Activated CD4-positive, alpha-beta memory T cell treated with anti-CD3 and anti-CD28 coated beads, Interleukin-2, amount 10 ng/mL, durations not matched to agents 7 days and 5 days (primary cell): ENCODE measurements at regions not wholly inside any gene's neighbourhood (a gene's known extent, or its start where the extent isn't known, plus 50 kb on each side); places are given as distances from the start of the nearest gene placed in this dataset.
"Not testable (repeated sequence)": the region's sequence is repeated elsewhere in the genome, so short reads cannot be mapped to it uniquely, and the experiment has no call there.

Experiments used
- CTCF ChIA-PET: fragments of 350-600 bp; sonication (Branson Sonifier 250); formaldehyde crosslinking; loops from one replicate; lab custom pipeline; 2021; ENCODE audit warnings: antibody characterized with exemption, inconsistent platforms; lab: Charles Lee
- POLR2A ChIA-PET: fragments of 350-600 bp; sonication (Branson Sonifier 250); formaldehyde crosslinking; loops from one replicate; lab custom pipeline; 2021; ENCODE audit warnings: antibody characterized with exemption; lab: Charles Lee
- DNase-seq: peaks from one replicate; pipeline ENCODE4 v3.0.0-alpha.2; 2020
- H3K27ac Mint-ChIP-seq: one replicate; pipeline ENCODE4 v1.8.0; 2021; ENCODE audit warnings: mild to moderate bottlenecking, mixed read lengths
- H3K27me3 Mint-ChIP-seq: one replicate; pipeline ENCODE4 v1.8.0; 2021; ENCODE audit warnings: mixed read lengths
- H3K36me3 Mint-ChIP-seq: one replicate; pipeline ENCODE4 v1.8.0; 2021; ENCODE audit warnings: low read depth, mixed read lengths
- H3K4me1 Mint-ChIP-seq: one replicate; pipeline ENCODE4 v1.8.0; 2021; ENCODE audit warnings: mixed read lengths
- H3K4me3 Mint-ChIP-seq: one replicate; pipeline ENCODE4 v1.8.0; 2021; ENCODE audit warnings: mild to moderate bottlenecking, mixed read lengths
- H3K9me3 Mint-ChIP-seq: one replicate; pipeline ENCODE4 v1.8.0; 2021; ENCODE audit warnings: mixed read lengths

DNA sequence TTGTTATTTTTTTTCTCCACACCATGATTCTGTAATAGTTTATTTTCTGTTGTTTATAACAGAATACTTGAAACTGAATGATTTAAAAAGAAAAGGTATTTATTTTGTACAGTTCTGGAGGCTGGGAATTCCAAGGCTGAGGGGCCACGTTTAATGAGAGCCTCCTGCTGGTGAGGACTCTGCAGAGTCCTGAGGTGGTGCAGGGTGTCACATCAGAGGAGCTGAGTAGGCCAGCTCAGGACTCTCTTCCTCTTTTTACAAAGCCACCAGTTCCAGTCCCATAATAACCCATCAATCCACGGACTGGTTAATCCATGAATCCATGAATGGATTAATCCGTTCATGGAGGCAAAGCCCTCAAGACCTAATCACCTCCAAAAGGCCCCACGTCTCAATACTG, 71.6 kb downstream of the TFAP2A start:
- POLR2A ChIA-PET: no interaction called here

DNA sequence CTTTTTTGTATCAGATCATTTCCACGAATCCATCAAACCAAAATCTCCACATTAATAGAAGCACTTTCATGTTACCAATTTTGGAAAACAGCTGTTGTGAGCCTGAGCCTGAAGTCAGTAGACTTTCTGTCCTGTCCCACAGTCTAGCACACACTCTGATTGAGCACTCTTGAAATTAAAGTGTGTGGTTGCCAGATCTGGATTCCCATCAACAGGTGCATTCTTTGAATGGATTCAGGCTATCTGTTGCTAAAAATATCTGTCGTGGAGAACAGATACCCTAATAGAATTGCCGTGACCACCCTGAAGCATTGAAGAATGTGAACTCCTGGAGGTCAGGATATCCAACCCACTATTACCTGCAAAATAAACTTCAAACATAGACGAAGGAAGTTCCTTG, 73.3 kb downstream of the TFAP2A start:
- Mint-ChIP-seq H3K27me3 (no peaks in the 10 kb centered on the region), H3K27ac (no peak overlapping the region), H3K4me1 (no peaks in the 10 kb centered on the region), H3K4me3 (no peak overlapping the region), H3K9me3 (no peaks in the 10 kb centered on the region), H3K36me3 (no peaks in the 10 kb centered on the region)
- DNase-seq: no peak
- ChIA-PET CTCF (interaction anchor here (0.6 kb wide), 1 partner anchor 65 kb away, joined by 5 read pairs; no protein-coding TSS in a partner anchor), POLR2A (no interaction called here)

More for the DNA sequence above, 71.6 kb downstream of the TFAP2A start:
- Mint-ChIP-seq H3K4me1 (no peaks in the 10 kb centered on the region), H3K27ac (no peak overlapping the region), H3K4me3 (no peak overlapping the region), H3K27me3 (no peaks in the 10 kb centered on the region), H3K9me3 (no peaks in the 10 kb centered on the region), H3K36me3 (no peaks in the 10 kb centered on the region)
- CTCF ChIA-PET: no interaction called here
- DNase-seq: no peak

DNA sequence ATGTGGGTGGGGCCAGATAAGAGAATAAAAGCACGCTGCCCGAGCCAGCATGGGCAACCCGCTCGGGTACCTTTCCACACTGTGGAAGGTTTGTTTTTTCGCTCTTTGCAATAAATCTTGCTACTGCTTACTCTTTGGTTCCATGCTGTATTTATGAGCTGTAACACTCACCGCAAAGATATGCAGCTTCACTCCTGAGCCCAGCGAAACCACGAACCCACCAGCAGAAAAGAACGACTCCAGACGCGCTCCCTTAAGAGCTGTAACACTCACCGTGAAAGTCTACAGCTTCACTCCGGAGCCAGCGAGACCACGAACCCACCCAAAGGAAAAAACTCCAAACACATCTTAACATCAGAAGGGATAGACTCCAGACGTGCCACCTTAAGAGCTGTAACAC, 76.7 kb downstream of the TFAP2A start:
- ChIA-PET POLR2A (no interaction called here), CTCF (no interaction called here)
- no peaks in the 10 kb centered on the region for H3K36me3 Mint-ChIP-seq
- H3K4me1 Mint-ChIP-seq: no peaks in the 10 kb centered on the region
- no peaks in the 10 kb centered on the region for H3K9me3 Mint-ChIP-seq
- no peak for DNase-seq
- no peak overlapping the region for H3K27ac Mint-ChIP-seq
- no peak overlapping the region for H3K4me3 Mint-ChIP-seq
- H3K27me3 Mint-ChIP-seq: no peaks in the 10 kb centered on the region

DNA sequence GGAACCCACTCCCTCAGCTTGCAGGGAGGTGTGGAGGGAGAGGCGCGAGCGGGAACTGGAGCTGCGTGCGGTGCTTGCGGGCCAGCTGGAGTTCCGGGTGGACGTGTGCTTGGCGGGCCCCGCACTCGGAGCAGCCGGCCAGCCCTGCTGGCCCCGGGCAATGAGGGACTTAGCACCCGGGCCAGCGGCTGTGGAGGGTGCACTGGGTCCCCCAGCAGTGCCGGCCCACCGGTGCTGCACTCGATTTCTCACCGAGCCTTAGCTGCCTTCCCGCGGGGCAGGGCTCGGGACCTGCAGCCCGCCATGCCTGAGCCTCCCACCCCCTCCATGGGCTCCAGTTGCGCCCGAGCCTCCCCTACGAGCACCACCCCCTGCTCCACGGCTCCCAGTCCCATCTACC, 77.5 kb downstream of the TFAP2A start:
- DNase-seq, H3K36me3 Mint-ChIP-seq, H3K27ac Mint-ChIP-seq, POLR2A ChIA-PET, CTCF ChIA-PET, H3K9me3 Mint-ChIP-seq, H3K4me3 Mint-ChIP-seq, H3K27me3 Mint-ChIP-seq, H3K4me1 Mint-ChIP-seq: not testable (repeated sequence)

DNA sequence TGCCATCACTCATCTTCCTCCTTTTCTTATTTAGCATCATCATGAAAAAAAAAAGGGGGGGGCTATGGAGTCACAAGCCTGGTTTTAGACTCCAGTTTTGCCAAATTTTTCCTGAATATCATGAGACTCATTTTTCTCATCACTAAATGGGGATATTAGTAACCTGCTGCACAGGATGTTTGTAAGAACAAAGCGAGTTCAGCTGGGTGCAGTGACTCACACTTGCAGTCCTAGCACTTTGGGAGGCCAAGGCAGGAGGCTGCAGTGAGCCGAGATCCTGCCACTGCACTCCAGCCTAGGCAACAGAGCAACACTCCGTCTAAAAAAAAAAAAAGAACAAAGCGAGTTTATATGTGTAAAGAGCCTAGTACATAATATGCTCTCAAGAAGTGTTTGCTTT, 82.8 kb downstream of the TFAP2A start:
- no peaks in the 10 kb centered on the region for H3K4me1 Mint-ChIP-seq
- CTCF ChIA-PET: no interaction called here
- POLR2A ChIA-PET: no interaction called here
- no peak overlapping the region for H3K27ac Mint-ChIP-seq
- no peaks in the 10 kb centered on the region for H3K36me3 Mint-ChIP-seq
- H3K27me3 Mint-ChIP-seq: no peaks in the 10 kb centered on the region
- no peak overlapping the region for H3K4me3 Mint-ChIP-seq
- DNase-seq: no peak
- H3K9me3 Mint-ChIP-seq: no peaks in the 10 kb centered on the region

DNA sequence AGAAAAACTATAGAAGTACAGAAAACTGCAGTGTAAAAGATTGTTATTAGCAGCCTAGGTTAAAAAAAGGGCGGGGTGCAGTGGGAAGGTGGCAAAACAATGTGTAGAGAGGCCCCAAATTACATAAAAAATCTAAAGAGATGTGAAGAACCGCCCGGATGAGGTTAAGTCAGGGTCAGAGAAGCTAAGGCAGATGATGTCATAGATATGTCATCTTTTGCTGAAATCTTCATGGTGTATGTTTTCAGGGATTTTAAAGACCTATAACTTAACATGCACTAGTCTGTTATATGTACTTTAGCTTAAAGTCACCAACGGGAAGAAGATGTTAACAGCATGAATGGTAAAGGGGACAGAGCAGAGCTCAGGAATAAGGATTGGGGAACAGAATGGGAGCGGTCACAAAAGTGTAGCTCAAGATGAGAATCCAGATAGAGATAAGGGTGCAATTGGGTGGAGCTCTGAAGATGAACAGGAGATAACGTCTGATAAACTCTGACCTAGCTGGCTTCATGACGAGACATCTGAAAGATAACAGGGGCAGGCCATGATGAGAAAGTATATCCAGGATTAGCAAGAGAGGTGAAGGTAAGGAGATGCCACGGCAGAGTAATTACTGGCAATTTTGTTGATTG, 83.4 kb downstream of the TFAP2A start:
- CTCF ChIA-PET: no interaction called here
- no peaks in the 10 kb centered on the region for H3K36me3 Mint-ChIP-seq
- no peak overlapping the region for H3K27ac Mint-ChIP-seq

DNA sequence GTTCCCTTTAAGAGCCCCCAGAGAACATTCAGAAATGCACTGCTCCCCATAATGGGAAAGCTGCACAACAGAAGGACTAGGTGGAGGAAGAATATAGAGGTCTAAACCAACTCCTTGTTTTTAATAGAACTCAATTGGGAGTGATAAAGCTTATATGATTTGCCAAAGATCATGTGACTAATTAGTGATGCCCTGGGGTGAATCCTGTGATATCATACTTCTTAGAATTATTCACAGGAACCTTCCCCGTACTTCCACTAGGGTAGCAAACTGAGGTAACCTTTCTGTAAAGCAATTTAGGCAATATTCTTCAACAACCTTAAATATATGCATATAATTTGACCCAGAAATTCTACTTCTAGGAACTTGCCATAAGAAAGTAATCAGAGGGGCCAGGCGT, 84.4 kb downstream of the TFAP2A start:
- Mint-ChIP-seq H3K27me3 (no peaks in the 10 kb centered on the region), H3K4me3 (no peak overlapping the region), H3K27ac (no peak overlapping the region), H3K9me3 (no peaks in the 10 kb centered on the region), H3K4me1 (no peaks in the 10 kb centered on the region), H3K36me3 (no peaks in the 10 kb centered on the region)
- no peak for DNase-seq
- ChIA-PET POLR2A (no interaction called here), CTCF (no interaction called here)

More for the DNA sequence above, 83.4 kb downstream of the TFAP2A start:
- no peak for DNase-seq
- POLR2A ChIA-PET: no interaction called here
- Mint-ChIP-seq H3K9me3 (no peaks in the 10 kb centered on the region), H3K27me3 (no peaks in the 10 kb centered on the region), H3K4me3 (no peak overlapping the region), H3K4me1 (no peaks in the 10 kb centered on the region)

DNA sequence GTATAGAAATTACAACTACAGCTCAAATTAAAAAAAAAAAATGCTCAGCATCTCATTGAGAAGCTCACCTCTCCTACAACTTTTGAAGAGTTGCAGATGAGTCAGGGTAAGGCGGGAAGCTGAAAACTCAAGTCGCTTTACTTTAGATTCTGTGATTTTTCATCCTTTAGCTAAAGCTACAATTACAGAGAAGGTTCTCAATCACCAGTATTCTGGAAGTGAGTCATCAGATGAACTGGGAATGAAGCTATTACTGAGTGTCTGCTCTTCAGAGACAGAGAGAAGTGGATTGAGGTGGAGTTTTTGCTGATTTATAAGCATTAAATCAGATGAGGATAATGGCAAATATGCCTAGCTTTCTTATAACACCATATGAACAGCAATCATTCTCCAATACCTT, 91.9 kb downstream of the TFAP2A start:
- no peaks in the 10 kb centered on the region for H3K36me3 Mint-ChIP-seq
- no peak for DNase-seq
- H3K27ac Mint-ChIP-seq: no peak overlapping the region
- H3K27me3 Mint-ChIP-seq: no peaks in the 10 kb centered on the region
- H3K4me3 Mint-ChIP-seq: no peak overlapping the region
- ChIA-PET CTCF (interaction anchor here (0.7 kb wide), 1 partner anchor 497 kb away, joined by 3 read pairs; no protein-coding TSS in a partner anchor), POLR2A (no interaction called here)
- H3K4me1 Mint-ChIP-seq: no peaks in the 10 kb centered on the region
- H3K9me3 Mint-ChIP-seq: peaks cover 11% of the 10 kb centered on the region

DNA sequence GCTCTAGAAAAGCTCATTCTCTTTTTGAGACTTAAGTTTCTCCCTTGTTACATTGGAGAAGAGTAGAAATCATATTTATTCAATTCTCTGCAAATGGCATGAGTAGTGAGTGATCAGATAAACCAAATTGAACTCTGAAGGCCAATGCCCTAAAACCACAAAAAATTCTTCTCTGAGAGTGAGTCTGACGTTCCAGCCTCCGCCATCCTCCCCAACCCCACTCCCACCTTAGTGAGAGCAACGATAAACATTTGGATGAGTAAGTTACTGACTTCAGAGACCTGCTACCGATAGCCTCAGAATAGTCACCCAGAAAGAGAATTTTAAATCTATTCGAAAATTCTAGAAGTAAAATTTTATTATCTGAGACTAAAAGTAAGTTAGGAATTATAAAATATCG, 94.6 kb downstream of the TFAP2A start:
- Mint-ChIP-seq H3K9me3 (peaks cover 15% of the 10 kb centered on the region), H3K4me1 (no peaks in the 10 kb centered on the region), H3K27ac (no peak overlapping the region), H3K4me3 (no peak overlapping the region), H3K27me3 (no peaks in the 10 kb centered on the region), H3K36me3 (no peaks in the 10 kb centered on the region)
- POLR2A ChIA-PET: no interaction called here
- no peak for DNase-seq
- CTCF ChIA-PET: no interaction called here

DNA sequence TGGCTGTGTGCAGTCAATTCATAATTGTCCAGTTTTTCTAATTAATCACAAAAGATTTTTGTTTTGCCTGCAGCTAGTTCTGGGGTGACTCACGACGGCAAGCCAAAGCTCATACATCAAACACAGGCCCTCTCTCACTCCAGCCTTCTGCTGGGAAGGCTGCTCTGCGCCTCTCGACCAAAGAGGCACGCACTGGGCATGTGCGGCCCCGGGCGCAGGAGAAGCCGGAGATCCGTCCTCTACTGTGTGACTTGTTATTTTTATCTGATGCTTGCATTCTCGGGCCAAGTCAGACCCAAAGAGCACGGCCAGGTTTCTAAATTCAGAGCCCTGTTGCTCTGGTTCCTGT, 98.5 kb downstream of the TFAP2A start:
- ChIA-PET CTCF (no interaction called here), POLR2A (no interaction called here)
- H3K4me1 Mint-ChIP-seq: no peaks in the 10 kb centered on the region
- H3K36me3 Mint-ChIP-seq: no peaks in the 10 kb centered on the region
- no peak for DNase-seq
- H3K4me3 Mint-ChIP-seq: no peak overlapping the region
- peaks cover 14% of the 10 kb centered on the region for H3K9me3 Mint-ChIP-seq
- H3K27ac Mint-ChIP-seq: no peak overlapping the region
- H3K27me3 Mint-ChIP-seq: no peaks in the 10 kb centered on the region

DNA sequence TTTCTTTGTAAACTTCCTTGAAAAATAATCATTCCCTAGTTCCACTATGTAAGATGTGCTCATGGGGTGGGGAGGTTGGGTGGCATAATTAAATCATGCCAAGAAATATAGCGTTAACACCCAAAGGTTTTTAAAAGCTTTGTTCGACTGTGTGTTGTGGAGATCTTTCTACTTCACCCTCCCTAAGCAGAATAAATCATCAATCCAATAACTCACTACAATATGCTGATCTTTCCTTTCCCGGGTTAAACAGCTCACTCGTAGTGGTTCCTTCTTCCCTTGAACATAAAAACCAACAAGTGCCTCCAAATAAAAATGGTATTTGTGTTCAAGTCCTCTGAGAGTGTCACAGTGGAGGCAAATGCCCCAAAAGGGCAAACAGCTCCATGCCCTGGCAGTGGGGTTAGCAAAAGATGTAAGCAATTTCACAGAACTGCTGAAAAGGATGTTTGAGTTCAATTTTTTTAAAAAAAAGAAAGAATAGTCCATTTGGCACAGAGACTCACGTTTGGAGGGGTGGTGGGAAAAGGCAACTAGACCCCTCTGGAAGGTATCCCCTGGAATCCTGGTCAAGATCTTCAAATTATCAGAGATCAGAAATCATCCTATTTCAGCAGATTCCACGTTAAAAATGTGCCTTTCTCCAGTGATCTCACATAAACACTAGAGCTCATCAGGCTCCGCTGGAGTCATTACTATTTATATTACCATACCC, 99.1 kb downstream of the TFAP2A start:
- Mint-ChIP-seq H3K9me3 (peaks cover 13% of the 10 kb centered on the region), H3K27me3 (no peaks in the 10 kb centered on the region), H3K4me3 (no peak overlapping the region), H3K36me3 (no peaks in the 10 kb centered on the region), H3K27ac (no peak overlapping the region), H3K4me1 (no peaks in the 10 kb centered on the region)
- no peak for DNase-seq
- ChIA-PET POLR2A (no interaction called here), CTCF (no interaction called here)

DNA sequence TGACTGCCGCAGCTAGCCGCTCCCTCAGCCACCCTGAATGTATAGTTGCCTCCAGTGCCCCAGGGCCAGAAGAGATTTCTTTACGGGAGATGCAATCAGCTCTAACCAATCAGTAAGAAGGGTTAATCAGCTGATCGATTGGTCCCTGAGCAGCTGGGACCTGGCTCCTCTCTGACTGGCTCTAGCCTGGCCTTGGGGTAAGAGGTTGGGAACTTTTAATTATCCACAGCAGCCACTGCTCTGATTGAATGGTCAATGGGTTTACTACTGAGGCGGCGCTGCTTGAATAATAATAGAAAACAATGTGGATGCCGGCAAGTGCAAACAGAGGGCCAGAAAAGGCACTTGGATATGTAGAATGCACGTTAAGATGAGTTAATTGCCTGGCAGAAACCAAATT, 99.8 kb downstream of the TFAP2A start:
- H3K4me3 Mint-ChIP-seq: no peak overlapping the region
- CTCF ChIA-PET: no interaction called here

DNA sequence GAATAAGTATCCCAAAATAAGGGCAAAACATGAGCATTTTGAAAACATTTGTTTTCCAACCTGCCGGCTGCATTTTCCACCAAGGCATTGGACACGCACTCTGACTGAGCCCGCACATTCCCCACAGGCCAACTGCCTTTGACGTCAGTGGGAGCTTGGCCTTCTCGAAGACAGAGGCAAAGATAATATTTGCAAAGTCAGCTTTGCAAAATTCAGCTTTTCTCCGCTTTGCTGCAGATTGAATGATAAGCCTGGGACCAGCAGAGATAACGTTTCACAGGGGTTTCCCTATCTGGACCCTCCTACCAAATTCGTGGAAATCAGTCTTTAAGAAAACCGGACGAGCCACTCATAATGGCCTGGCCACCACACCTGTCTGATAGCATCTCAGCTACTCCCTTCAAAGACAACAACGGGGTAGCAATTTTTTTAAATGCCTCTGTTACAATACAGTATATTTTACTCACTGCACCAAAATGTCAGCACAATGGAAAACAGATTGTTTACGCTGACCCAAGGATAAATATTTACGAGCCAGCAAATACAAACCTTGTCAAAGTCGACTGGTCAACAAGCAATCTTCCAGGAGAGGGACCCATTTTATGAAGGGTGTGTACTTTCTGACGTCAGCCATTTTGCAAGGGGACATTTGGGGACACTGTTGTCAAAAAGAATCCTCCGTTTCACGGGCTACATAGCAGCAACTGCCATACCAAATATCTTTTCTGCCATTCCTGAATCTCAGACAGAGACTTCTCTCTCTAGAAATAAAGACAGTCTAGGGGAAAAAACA, 100.5 kb downstream of the TFAP2A start:
- Mint-ChIP-seq H3K4me3 (no peak overlapping the region), H3K4me1 (no peaks in the 10 kb centered on the region), H3K9me3 (peaks cover 9% of the 10 kb centered on the region), H3K27me3 (no peaks in the 10 kb centered on the region), H3K27ac (no peak overlapping the region), H3K36me3 (no peaks in the 10 kb centered on the region)
- no peak for DNase-seq
- ChIA-PET POLR2A (no interaction called here), CTCF (no interaction called here)

More for the DNA sequence above, 99.8 kb downstream of the TFAP2A start:
- Mint-ChIP-seq H3K27me3 (no peaks in the 10 kb centered on the region), H3K4me1 (no peaks in the 10 kb centered on the region), H3K9me3 (peaks cover 10% of the 10 kb centered on the region), H3K27ac (no peak overlapping the region), H3K36me3 (no peaks in the 10 kb centered on the region)
- no peak for DNase-seq
- POLR2A ChIA-PET: no interaction called here
